GM12878 (cell line): ENCODE measurements at regions not wholly inside any gene's neighbourhood (a gene's known extent, or its start where the extent isn't known, plus 50 kb on each side); places are given as distances from the start of the nearest gene placed in this dataset.

Source experiments
- ATAC-seq: fragments of 200-7000 bp; cut with Tn5 transposase; 3 replicates; pipeline ENCODE4 v1.9.1; 2020; ENCODE audit warnings: mild to moderate bottlenecking, moderate library complexity
- BruUV-seq: library from RNA; stranded (reverse); fragments of 400-500 nt; replicated peaks from 2 replicates; lab custom pipeline; 2021; lab: Mats Ljungman, UMichigan
- CTCF ChIA-PET: fragments of 300-600 bp; sonication (Branson Sonifier 250); formaldehyde crosslinking; extraction: SDS; loops from one replicate; lab custom pipeline; 2021; ENCODE audit warnings: inconsistent platforms; lab: Yijun Ruan, JAX
- POLR2A ChIA-PET: fragments of 350-600 bp; formaldehyde crosslinking; extraction: SDS; loops from one replicate; lab custom pipeline; 2021; ENCODE audit warnings: inconsistent platforms; lab: Charles Lee
- RAD21 ChIA-PET: fragments of 300-600 bp; sonication (Branson Sonifier 250); formaldehyde crosslinking; loops from one replicate; lab custom pipeline; 2023; ENCODE audit warnings: antibody characterized with exemption; ENCODE audit not compliant: unreplicated experiment; lab: Charles Lee
- SMC1A ChIA-PET: fragments of 300-600 bp; sonication (Branson Sonifier 250); formaldehyde crosslinking; loops from one replicate; lab custom pipeline; 2023; ENCODE audit not compliant: unreplicated experiment, uncharacterized antibody; lab: Charles Lee
- DNase-seq: peaks from one replicate; pipeline ENCODE4 v3.0.0-alpha.2; 2011; ENCODE audit warnings: low read depth, low spot score
- FAIRE-seq: peaks from 3 replicates; lab custom pipeline; 2011; peaks lifted over from hg19 to GRCh38; lab: Jason Lieb, UNC
- H2AFZ ChIP-seq: 2 replicates; pipeline ENCODE4 v1.6.0; 2011; ENCODE audit warnings: low read depth, low read length, control low read depth; ENCODE audit not compliant: control insufficient read depth
- H3K27ac ChIP-seq: 2 replicates; pipeline ENCODE4 v1.5.1; 2011; ENCODE audit warnings: control low read depth; ENCODE audit not compliant: control insufficient read depth, insufficient read depth
- H3K27me3 ChIP-seq, 2 experiments: replicated peaks in 1 of 2; 2 replicates each; pipeline versions ENCODE4 v1.6.0 to v1.6.1; 2011; ENCODE audit warnings: low read length in 1 of 2; ENCODE audit not compliant: control insufficient read depth in 2 of 2, insufficient read depth in 2 of 2
- H3K36me3 ChIP-seq, 2 experiments: 2 replicates each; pipeline ENCODE4 v1.5.1; 2011; ENCODE audit warnings: low read length in 1 of 2; ENCODE audit not compliant: control insufficient read depth in 2 of 2, insufficient read depth in 2 of 2
- H3K4me1 ChIP-seq: 2 replicates; pipeline ENCODE4 v1.6.1; 2011; ENCODE audit warnings: mild to moderate bottlenecking, low read length, moderate library complexity, mixed read lengths; ENCODE audit not compliant: control insufficient read depth, insufficient read depth
- H3K4me2 ChIP-seq: 2 replicates; pipeline ENCODE4 v1.6.0; 2011; ENCODE audit warnings: control low read depth; ENCODE audit not compliant: control insufficient read depth, insufficient read depth
- H3K4me3 ChIP-seq: fragments of 200-600 bp; sonication (generic); 2 replicates; pipeline ENCODE4 v1.5.1; 2016
- H3K79me2 ChIP-seq: 2 replicates; pipeline ENCODE4 v1.6.0; 2011; ENCODE audit warnings: low read length; ENCODE audit not compliant: control insufficient read depth, insufficient read depth
- H3K9ac ChIP-seq: 2 replicates; pipeline ENCODE4 v1.8.0; 2011; ENCODE audit warnings: low read length, control low read depth, mixed read lengths; ENCODE audit not compliant: control insufficient read depth, insufficient read depth
- H3K9me3 ChIP-seq: replicated peaks from 3 replicates; pipeline ENCODE4 v1.5.1; 2011; ENCODE audit warnings: mild to moderate bottlenecking, low read length; ENCODE audit not compliant: control insufficient read depth, insufficient read depth
- H4K20me1 ChIP-seq: 2 replicates; pipeline ENCODE4 v1.6.0; 2011; ENCODE audit not compliant: control insufficient read depth, insufficient read depth
- ATF7 ChIP-seq: fragments of 450-650 bp; IDR thresholded peaks from 2 replicates; pipeline ENCODE4 v1.6.1; 2016; ENCODE audit warnings: low read depth, mild to moderate bottlenecking
- CTCF ChIP-seq, 3 experiments: IDR thresholded peaks in 2 of 3; conservative IDR thresholded peaks in 1 of 3; 2 replicates each; pipeline ENCODE4 v1.5.1; 2011; ENCODE audit warnings: low read depth in 3 of 3, low read length in 3 of 3, mild to moderate bottlenecking in 3 of 3, control low read depth in 2 of 3, moderate library complexity in 2 of 3, inconsistent platforms in 1 of 3, mixed read lengths in 1 of 3; ENCODE audit not compliant: control insufficient read depth in 2 of 3, insufficient read depth in 1 of 3; ENCODE audit errors: extremely low read depth in 1 of 3
- WGBS: methylation state at CpG from one replicate; pipeline ENCODE4 v1.1.6; 2016; ENCODE audit warnings: low lambda C conversion rate; ENCODE audit not compliant: insufficient replicate concordance, insufficient coverage; ENCODE audit errors: missing lambda C conversion rate; 5-methylcytosine and 5-hydroxymethylcytosine counted together
- in situ Hi-C: fragments of 300-500 bp; cut with MboI; formaldehyde crosslinking; loops from 9 replicates; pipeline ENCODE4 v1.14.3; 2018; ENCODE audit warnings: mixed read lengths
- intact Hi-C: fragments of 100-400 bp; cut with micrococcal nuclease; formaldehyde crosslinking; loops from one replicate; pipeline ENCODE4 v1.14.2; 2022; ENCODE audit not compliant: unreplicated experiment

DNA sequence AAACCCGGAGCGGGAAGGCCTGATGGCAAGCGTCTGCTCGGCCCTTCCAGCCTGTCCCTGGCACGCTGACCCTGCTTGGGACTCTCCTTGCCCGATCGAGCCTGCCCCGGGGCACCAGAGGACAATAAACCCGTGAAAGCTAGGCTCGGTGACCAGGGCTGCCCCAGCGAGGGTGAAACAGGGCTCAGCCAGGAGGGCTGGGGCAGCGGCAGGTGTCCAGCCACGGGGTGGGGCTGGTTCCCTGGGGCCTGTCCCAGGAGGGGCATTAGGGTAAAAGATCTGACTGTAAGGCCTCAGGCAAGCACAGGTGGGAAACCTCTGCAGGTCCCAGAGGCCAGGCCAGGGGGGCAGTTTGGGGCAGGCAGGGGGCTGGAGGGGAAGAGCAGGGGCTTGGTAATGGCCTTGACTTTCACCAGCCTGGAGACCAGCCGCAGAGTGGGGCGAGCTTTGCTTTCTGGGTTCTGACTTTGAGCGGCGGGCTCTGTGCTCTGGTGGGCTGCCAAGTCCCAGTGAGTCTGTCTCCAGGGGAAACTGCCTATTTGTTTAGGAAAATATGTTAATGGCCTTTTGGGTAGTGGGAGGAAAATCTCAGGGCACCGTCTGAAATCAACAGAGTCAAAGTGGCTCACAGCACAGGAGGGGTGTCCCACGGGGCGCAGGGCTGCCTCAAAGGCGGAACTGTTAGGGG, 68.2 kb upstream of the INPP5A start:
- POLR2A ChIA-PET: no interaction called here

More for the DNA sequence above, 68.2 kb upstream of the INPP5A start:
- no peak for FAIRE-seq
- intact Hi-C loops (no loop called here), in situ Hi-C loops (no loop called here)
- Histone ChIP-seq H3K79me2 (no peaks in the 10 kb centered on the region), H4K20me1 (no peaks in the 10 kb centered on the region; the same call in 1 of the 2 replicates), H3K36me3 (no peaks in the 10 kb centered on the region), H3K27ac (no peak overlapping the region), H3K4me3 (no peak overlapping the region), H3K4me1 (no peaks in the 10 kb centered on the region), H3K9ac (no peak overlapping the region), H2AFZ (no peak overlapping the region), H3K9me3 (no peaks in the 10 kb centered on the region; the same call in 2 of the 3 replicates), H3K4me2 (no peak overlapping the region), H3K27me3 (no peaks in the 10 kb centered on the region)
- WGBS: 25% methylated on average over 21 of the region's 21 CpGs
- TF ChIP-seq CTCF (IDR thresholded peaks at IDR 0.05 in 2 of 3, conservative IDR thresholded peaks at IDR 0.05 in 1 of 3; ENCODE audit: control insufficient read depth in 2 of 3, extremely low read depth in 1 of 3, insufficient read depth in 1 of 3, low read depth in 3 of 3, low read length in 3 of 3): 0 out of 6 replicates have a peak, but pooled peaks of 1 of the 3 experiments have one; percentile 1
- no peak for TF ChIP-seq ATF7
- SMC1A ChIA-PET: no interaction called here
- no TSS peak for BruUV-seq
- ATAC-seq: peak; percentile 33
- CTCF ChIA-PET: no interaction called here
- no peak for DNase-seq
- RAD21 ChIA-PET: no interaction called here
